Gastroesophageal sphincter (tissue), 3 donors: ENCODE measurements at regions not wholly inside any gene's neighbourhood (a gene's known extent, or its start where the extent isn't known, plus 50 kb on each side); places are given as distances from the start of the nearest gene placed in this dataset.

Experiments
- POLR2A ChIP-seq, 2 donors: fragments of 450-650 bp; IDR thresholded peaks; one replicate each; pipeline ENCODE4 v1.6.1; 2017; ENCODE audit warnings: antibody characterized with exemption in 2 of 2, mild to moderate bottlenecking in 2 of 2, moderate library complexity in 1 of 2
- TF ChIP-seq, protein P1 (sequence below), 4 experiments: fragments of 200-600 bp in 2 of 4; fragments of 450-650 bp in 2 of 4; sonication (generic) in 1 of 4; IDR thresholded peaks; one replicate each; pipeline ENCODE4 v1.5.1; 2017 to 2019; ENCODE audit warnings: antibody characterized with exemption in 4 of 4, mild to moderate bottlenecking in 2 of 4, moderate library complexity in 2 of 4

DNA sequence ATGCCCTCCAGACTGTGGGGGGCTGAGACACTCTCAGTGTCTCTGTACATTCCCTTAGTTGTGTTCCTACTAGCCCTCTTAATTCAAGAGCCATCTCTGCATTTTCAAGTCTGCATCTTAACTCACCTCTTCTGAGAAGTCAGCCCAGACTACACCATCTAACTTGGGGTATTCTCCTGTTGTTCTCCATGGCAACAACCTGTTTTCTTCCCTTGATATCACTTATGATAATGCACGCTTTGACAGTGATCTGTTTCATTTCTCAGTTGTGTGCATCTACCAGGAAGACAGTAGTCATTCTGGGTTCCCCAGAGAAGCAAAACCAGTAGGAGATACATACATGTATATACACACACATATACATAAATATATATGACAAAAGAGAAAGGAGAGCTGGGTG lies 707.3 kb upstream of the IGFBP3 start:
- TF ChIP-seq, protein P1, sequence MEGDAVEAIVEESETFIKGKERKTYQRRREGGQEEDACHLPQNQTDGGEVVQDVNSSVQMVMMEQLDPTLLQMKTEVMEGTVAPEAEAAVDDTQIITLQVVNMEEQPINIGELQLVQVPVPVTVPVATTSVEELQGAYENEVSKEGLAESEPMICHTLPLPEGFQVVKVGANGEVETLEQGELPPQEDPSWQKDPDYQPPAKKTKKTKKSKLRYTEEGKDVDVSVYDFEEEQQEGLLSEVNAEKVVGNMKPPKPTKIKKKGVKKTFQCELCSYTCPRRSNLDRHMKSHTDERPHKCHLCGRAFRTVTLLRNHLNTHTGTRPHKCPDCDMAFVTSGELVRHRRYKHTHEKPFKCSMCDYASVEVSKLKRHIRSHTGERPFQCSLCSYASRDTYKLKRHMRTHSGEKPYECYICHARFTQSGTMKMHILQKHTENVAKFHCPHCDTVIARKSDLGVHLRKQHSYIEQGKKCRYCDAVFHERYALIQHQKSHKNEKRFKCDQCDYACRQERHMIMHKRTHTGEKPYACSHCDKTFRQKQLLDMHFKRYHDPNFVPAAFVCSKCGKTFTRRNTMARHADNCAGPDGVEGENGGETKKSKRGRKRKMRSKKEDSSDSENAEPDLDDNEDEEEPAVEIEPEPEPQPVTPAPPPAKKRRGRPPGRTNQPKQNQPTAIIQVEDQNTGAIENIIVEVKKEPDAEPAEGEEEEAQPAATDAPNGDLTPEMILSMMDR (IDR thresholded peaks at IDR 0.05), result no peak
- no peak for TF ChIP-seq POLR2A (IDR thresholded peaks at IDR 0.05)
